Lung (tissue), 11 donors: ENCODE measurements at regions not wholly inside any gene's neighbourhood (a gene's known extent, or its start where the extent isn't known, plus 50 kb on each side); places are given as distances from the start of the nearest gene placed in this dataset.

ENCODE experiments used
- ATAC-seq: fragments of 200-7000 bp; cut with Tn5 transposase; one replicate; pipeline ENCODE4 v1.9.1; 2020; ENCODE audit warnings: moderate number of reproducible peaks; ENCODE audit not compliant: insufficient read depth, low FRiP score
- DNase-seq, 3 donors: peaks; one replicate each; pipeline ENCODE4 v3.0.0-alpha.2; 2013 to 2017
- H3K27ac ChIP-seq, 2 donors: one replicate each; pipeline ENCODE4 v1.5.1; 2013; ENCODE audit warnings: mild to moderate bottlenecking in 2 of 2, moderate library complexity in 2 of 2, control low read depth in 1 of 2, inconsistent platforms in 1 of 2, low read depth in 1 of 2, low read length in 1 of 2
- H3K27me3 ChIP-seq, 3 donors: one replicate each; pipeline ENCODE4 v1.5.1; 2013; ENCODE audit warnings: low read length in 2 of 3; ENCODE audit not compliant: control insufficient read depth in 3 of 3, insufficient read depth in 3 of 3
- H3K36me3 ChIP-seq, 4 donors: one replicate each; pipeline ENCODE4 v1.5.1; 2013; ENCODE audit warnings: low read length in 4 of 4, mild to moderate bottlenecking in 1 of 4, moderate library complexity in 1 of 4; ENCODE audit not compliant: control insufficient read depth in 4 of 4, insufficient read depth in 4 of 4
- H3K4me1 ChIP-seq, 5 donors: one replicate each; pipeline ENCODE4 v1.5.1; 2013; ENCODE audit warnings: low read length in 5 of 5, mild to moderate bottlenecking in 2 of 5, moderate library complexity in 1 of 5; ENCODE audit not compliant: control insufficient read depth in 5 of 5, insufficient read depth in 5 of 5
- H3K4me3 ChIP-seq: one replicate; pipeline ENCODE4 v1.5.1; 2013; ENCODE audit warnings: mild to moderate bottlenecking, control low read depth, moderate library complexity
- H3K9ac ChIP-seq, 2 donors: one replicate each; pipeline ENCODE4 v1.5.1; 2013; ENCODE audit warnings: low read length in 2 of 2, control low read depth in 1 of 2; ENCODE audit not compliant: insufficient read depth in 1 of 2
- H3K9me3 ChIP-seq, 4 donors: one replicate each; pipeline ENCODE4 v1.5.1; 2013; ENCODE audit warnings: low read length in 3 of 4, mild to moderate bottlenecking in 1 of 4, moderate library complexity in 1 of 4; ENCODE audit not compliant: control insufficient read depth in 4 of 4, insufficient read depth in 3 of 4
- WGBS, 2 donors: extraction: QIAGEN DNeasy Blood & Tissue Kit; methylation state at CpG; one replicate each; pipeline ENCODE4 v1.1.7; 2013; 5-methylcytosine and 5-hydroxymethylcytosine counted together
- TF ChIP-seq, protein P1 (sequence below): IDR thresholded peaks from 2 replicates; pipeline ENCODE4 v1.5.1; 2012; ENCODE audit warnings: mild to moderate bottlenecking; ENCODE audit errors: control extremely low read depth, extremely low read depth
- donor health status: control.
- donor health status: control.
- donor health status: Bipolar disorder and iron deficiency.
- donor health status: healthy.
- donor health status: DM: yes; HTN: yes; CAD: no.

DNA sequence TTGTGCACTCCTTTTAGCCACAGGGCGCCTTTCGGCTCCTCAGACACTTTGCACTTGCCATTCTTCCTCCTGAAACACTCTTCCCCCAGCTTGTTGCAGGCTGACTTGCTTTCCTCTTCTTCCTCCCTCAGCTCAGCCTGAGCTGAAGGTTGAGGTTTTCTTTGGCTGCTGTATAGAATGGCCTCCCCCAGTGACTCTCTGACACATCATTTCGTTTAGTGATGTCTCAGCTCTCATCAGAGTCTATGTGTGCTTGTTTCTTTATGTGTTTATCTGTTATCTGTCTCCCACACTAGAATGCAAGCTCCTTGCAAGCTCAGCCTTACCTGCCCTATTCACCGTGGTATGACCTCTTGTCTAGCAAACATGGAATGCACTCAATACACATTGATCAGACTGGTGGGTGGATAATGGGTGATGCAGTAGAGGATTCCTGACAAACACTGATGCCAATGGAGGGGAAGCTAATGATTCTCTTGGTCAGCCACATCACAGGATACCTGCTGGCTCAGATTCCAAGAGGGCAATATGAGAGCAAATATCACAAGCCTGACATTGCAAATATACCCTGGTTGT lies 112.9 kb upstream of the STC2 start:
- no peaks in the 10 kb centered on the region for H3K4me1 ChIP-seq
- ATAC-seq (no peak), DNase-seq (no peak)
- WGBS, 2 donors, result 59 to 79% methylated on average over 4 of the region's 4 CpGs
- H3K27ac ChIP-seq, result no peak overlapping the region
- no peaks in the 10 kb centered on the region for H3K36me3 ChIP-seq
- TF ChIP-seq, protein P1, sequence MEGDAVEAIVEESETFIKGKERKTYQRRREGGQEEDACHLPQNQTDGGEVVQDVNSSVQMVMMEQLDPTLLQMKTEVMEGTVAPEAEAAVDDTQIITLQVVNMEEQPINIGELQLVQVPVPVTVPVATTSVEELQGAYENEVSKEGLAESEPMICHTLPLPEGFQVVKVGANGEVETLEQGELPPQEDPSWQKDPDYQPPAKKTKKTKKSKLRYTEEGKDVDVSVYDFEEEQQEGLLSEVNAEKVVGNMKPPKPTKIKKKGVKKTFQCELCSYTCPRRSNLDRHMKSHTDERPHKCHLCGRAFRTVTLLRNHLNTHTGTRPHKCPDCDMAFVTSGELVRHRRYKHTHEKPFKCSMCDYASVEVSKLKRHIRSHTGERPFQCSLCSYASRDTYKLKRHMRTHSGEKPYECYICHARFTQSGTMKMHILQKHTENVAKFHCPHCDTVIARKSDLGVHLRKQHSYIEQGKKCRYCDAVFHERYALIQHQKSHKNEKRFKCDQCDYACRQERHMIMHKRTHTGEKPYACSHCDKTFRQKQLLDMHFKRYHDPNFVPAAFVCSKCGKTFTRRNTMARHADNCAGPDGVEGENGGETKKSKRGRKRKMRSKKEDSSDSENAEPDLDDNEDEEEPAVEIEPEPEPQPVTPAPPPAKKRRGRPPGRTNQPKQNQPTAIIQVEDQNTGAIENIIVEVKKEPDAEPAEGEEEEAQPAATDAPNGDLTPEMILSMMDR, result no peak
- peaks cover 0 to 6% (median 0%) of the 10 kb centered on the region in 3 donors for H3K27me3 ChIP-seq
- peaks cover 0 to 3% (median 0%) of the 10 kb centered on the region in 4 donors for H3K9me3 ChIP-seq
- no peak overlapping the region for H3K9ac ChIP-seq
- H3K4me3 ChIP-seq, result no peak overlapping the region

DNA sequence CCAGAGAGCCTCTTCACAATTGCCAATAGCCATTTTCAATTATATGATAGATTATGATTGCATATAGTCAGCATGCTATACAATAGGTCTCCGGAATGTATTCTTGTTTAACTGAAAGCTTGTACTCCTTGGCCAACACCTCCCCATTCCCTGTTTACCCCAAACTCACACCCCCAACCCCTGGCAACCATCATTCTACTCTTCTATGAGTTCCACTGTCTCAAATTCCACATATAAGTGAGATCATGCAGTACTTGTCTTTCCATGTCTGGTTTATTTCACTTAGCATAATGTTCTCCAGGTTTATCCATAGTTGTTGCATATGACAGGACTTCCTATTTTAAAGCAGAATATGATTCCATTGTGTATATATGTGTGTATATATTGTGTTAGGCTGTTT lies 110.7 kb upstream of the STC2 start:
- ATAC-seq, result no peak
- Histone ChIP-seq H3K36me3 (no peaks in the 10 kb centered on the region), H3K9me3 (peaks cover 0 to under 1% (median 0%) of the 10 kb centered on the region in 4 donors), H3K4me3 (no peak overlapping the region), H3K27me3 (peaks cover 0 to 6% (median 0%) of the 10 kb centered on the region in 3 donors), H3K4me1 (peaks cover 0 to 2% (median 0%) of the 10 kb centered on the region in 5 donors), H3K27ac (no peak overlapping the region), H3K9ac (no peak overlapping the region)
- 83 to 93% methylated on average over 1 of the region's 1 CpG for WGBS, 2 donors
- no peak for DNase-seq
- TF ChIP-seq, protein P1, result no peak

DNA sequence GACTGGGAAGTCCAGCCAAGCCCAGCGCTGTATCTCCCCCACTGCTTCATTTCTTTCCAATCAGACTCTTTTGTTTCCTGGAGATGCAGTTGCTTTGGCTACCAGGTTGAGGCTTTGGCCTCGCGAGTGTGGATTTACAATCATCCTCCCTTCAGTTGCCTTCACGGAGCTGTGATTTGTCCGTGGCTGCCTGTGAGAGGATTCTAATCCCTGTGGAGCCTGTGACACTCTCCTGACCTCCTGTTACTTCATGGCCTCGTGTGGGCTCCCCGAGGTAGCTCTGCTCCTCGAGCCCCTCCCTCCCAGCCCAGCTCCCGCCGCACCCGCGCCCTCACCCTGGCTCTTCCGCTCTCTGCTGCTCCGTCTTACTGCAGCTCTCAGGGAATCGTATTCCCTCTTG lies 107.2 kb upstream of the STC2 start:
- Histone ChIP-seq H3K27ac (no peak overlapping the region), H3K9ac (no peak overlapping the region), H3K36me3 (no peaks in the 10 kb centered on the region), H3K4me1 (peaks cover 0 to 2% (median 0%) of the 10 kb centered on the region in 5 donors), H3K27me3 (peaks cover 0 to 3% (median 0%) of the 10 kb centered on the region in 3 donors), H3K4me3 (no peak overlapping the region), H3K9me3 (peaks cover 0 to 2% (median 0%) of the 10 kb centered on the region in 4 donors)
- TF ChIP-seq, protein P1, result no peak
- whole genome bisulfite sequencing, 2 donors, result 52 to 60% methylated on average over 13 to 15 of the region's 15 CpGs
- ATAC-seq, result no peak
- DNase-seq, result no peak

DNA sequence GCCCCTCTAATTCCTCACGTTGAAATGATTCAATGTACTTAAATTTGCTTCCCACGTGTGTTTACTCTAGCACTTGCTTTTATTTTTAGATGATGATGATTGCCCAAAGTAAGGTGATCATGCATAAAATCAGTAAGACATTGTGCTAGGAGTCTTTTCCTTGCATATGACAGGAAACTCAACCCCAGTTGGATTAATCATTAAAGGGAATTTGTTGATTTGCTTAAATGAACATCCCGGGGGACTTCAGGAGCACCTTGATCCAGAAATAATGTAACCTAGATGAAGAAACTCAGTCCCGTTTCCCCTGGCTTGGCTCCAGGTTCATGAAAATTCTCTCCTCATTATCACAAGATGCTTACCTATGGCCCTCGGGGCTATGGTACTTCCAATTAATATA lies 106.1 kb upstream of the STC2 start:
- WGBS, 2 donors, result 77 to 85% methylated on average over 5 of the region's 5 CpGs
- Histone ChIP-seq H3K9ac (no peak overlapping the region), H3K4me1 (peaks cover 0 to 2% (median 0%) of the 10 kb centered on the region in 5 donors), H3K4me3 (no peak overlapping the region), H3K27ac (no peak overlapping the region), H3K36me3 (no peaks in the 10 kb centered on the region), H3K9me3 (peaks cover 0 to 2% (median 0%) of the 10 kb centered on the region in 4 donors), H3K27me3 (peaks cover 0 to 3% (median 0%) of the 10 kb centered on the region in 3 donors)
- TF ChIP-seq, protein P1, result no peak
- ATAC-seq (no peak), DNase-seq (no peak)
